PC-3 (cell line): ENCODE measurements at regions not wholly inside any gene's neighbourhood (a gene's known extent, or its start where the extent isn't known, plus 50 kb on each side); places are given as distances from the start of the nearest gene placed in this dataset.

Source experiments
- EZH2 ChIP-seq: fragments of 300-600 bp; sonication (generic); IDR thresholded peaks from one replicate; pipeline ENCODE4 v1.6.1; 2017; ENCODE audit warnings: antibody characterized with exemption, mild to moderate bottlenecking, low read length; ENCODE audit not compliant: unreplicated experiment
- TF ChIP-seq, protein P1 (sequence below): fragments of 300-600 bp; sonication (generic); conservative IDR thresholded peaks from 2 replicates; pipeline ENCODE4 v1.5.1; 2017; ENCODE audit warnings: antibody characterized with exemption, low read depth, mild to moderate bottlenecking, low read length

DNA sequence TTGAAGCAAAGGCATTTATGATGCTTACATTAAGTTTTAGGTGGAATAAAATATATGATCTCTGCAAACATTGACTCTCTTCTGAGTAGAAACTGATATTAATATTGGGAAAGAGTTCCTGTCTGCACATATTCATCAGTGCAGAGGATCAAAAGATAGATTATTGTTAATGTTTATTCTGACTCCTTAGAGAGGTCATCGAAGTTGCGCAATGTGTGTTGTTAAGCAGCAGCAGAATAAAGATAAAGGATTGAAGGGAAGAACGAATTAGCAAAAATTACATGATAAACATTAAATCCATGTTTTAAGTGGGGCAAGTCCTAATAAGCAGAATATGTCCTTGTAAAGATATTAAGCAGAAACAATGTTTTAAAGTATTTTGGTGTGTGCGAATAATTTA is 72.6 kb upstream of the MBNL3 start:
- TF ChIP-seq, protein P1, sequence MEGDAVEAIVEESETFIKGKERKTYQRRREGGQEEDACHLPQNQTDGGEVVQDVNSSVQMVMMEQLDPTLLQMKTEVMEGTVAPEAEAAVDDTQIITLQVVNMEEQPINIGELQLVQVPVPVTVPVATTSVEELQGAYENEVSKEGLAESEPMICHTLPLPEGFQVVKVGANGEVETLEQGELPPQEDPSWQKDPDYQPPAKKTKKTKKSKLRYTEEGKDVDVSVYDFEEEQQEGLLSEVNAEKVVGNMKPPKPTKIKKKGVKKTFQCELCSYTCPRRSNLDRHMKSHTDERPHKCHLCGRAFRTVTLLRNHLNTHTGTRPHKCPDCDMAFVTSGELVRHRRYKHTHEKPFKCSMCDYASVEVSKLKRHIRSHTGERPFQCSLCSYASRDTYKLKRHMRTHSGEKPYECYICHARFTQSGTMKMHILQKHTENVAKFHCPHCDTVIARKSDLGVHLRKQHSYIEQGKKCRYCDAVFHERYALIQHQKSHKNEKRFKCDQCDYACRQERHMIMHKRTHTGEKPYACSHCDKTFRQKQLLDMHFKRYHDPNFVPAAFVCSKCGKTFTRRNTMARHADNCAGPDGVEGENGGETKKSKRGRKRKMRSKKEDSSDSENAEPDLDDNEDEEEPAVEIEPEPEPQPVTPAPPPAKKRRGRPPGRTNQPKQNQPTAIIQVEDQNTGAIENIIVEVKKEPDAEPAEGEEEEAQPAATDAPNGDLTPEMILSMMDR, result no peak
- TF ChIP-seq EZH2, result no peak
